ENCODE measurements at regions not wholly inside any gene's neighbourhood (a gene's known extent, or its start where the extent isn't known, plus 50 kb on each side); places are given as distances from the start of the nearest gene placed in this dataset.

DNA sequence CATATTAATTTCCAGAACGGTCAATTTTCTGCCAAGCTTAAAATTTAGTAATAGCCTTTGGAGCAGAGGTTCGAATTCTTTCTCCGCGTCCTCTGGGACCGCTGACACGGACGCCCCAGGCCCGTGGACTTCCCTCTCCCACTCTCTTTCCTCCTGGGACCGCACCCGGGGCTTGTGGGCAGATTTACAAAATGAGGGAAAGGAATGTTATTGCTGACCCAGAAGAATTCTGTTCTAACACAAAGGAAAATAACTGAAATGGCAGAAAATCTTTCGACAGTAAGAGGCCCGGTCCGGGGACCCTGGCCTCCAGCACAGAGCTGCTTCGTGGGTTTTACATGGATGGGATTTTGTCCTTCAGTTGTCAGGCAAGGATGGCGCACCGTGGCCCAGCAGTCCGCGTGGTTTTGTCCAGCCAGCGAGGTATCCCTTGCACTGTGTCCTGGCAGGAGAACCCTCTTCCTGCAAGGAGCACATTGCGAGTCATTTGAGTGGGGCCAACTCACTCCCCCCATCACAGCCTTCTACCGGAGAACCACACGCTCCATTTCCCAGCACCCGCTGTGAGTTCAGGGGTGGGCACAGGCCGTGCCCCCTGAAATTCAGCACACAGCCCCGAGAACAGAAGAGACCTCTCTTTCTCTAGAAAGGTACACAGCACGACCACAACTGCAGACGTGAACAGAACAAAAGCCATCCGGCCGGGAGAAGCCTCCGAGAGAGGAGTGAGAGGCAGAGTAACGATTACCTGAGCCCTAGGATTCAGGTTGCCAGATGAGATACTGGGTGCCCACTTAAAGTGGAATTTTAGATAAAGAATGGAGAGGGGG is 106.0 kb upstream of the AFDN start:
- WGBS (ENCODE audit: insufficient coverage), result 76% methylated on average over 21 of the region's 31 CpGs
- Histone ChIP-seq H3K9me3 (replicated peaks; ENCODE audit: control insufficient read depth, low read depth, low read length) (peaks cover 3% of the 10 kb centered on the region), H3K27me3 (ENCODE audit: control insufficient read depth, insufficient read depth, low read length) (peaks cover 21% of the 10 kb centered on the region), H3K27ac (ENCODE audit: low read length) (no peak overlapping the region), H3K4me3 (ENCODE audit: low read length) (no peak overlapping the region), H3K36me3 (ENCODE audit: control insufficient read depth, insufficient read depth, low read length) (no peaks in the 10 kb centered on the region), H3K4me1 (ENCODE audit: control insufficient read depth, insufficient read depth, low read length) (peaks cover 7% of the 10 kb centered on the region)
- peak; percentile 33 for DNase-seq

- H3K27ac ChIP-seq (ENCODE audit: low read length), result no peak overlapping the region
- peaks cover 21% of the 10 kb centered on the region for H3K27me3 ChIP-seq (ENCODE audit: control insufficient read depth, insufficient read depth, low read length)
- WGBS (ENCODE audit: insufficient coverage), result 92% methylated on average over 5 of the region's 10 CpGs
- H3K4me1 ChIP-seq (ENCODE audit: control insufficient read depth, insufficient read depth, low read length), result peaks cover 7% of the 10 kb centered on the region
- peaks cover 3% of the 10 kb centered on the region for H3K9me3 ChIP-seq (replicated peaks; ENCODE audit: control insufficient read depth, low read depth, low read length)
- H3K36me3 ChIP-seq (ENCODE audit: control insufficient read depth, insufficient read depth, low read length), result no peaks in the 10 kb centered on the region
- no peak overlapping the region for H3K4me3 ChIP-seq (ENCODE audit: low read length)
- DNase-seq, result no peak
Observed at GRCh38 chr6:167721291-167721690, 105.4 kb upstream of the AFDN start.

DNA sequence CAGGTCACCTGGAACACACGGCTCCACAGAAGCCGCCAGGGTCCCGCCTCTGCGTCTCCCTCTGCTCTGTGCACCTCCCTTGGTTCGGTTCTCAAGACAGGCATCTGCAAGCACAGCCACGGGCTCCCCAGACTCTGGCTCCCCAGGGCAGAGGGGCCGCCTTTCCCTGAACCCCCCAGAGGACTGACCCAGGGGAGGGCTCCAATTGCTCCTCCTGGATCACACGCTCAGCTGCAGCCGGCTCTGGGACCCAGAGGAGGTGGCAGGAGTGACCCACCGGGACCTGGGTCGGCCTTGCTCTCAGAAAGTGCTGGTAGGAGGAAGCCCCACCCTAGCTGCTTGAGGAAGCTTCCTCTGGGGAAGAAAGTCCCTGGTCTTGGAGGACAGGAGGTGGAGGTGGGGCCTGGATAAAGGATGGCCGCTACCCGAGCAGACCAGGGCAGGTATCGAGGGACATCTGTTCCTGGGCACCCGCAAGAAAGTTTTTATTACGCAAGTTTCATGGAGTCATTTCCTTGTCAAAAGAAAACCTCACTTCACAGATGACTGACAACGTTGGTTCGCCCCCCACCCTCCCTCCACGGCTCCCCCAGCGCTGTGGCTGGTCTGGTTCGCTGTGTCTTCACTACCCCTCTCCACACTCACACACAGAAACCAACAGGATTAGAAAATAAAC is 103.9 kb upstream of the AFDN start:
- no peak for DNase-seq
- H3K9me3 ChIP-seq (replicated peaks; ENCODE audit: control insufficient read depth, low read depth, low read length), result peaks cover 3% of the 10 kb centered on the region
- peaks cover 7% of the 10 kb centered on the region for H3K4me1 ChIP-seq (ENCODE audit: control insufficient read depth, insufficient read depth, low read length)
- 60% methylated on average over 17 of the region's 21 CpGs for WGBS (ENCODE audit: insufficient coverage)
- H3K36me3 ChIP-seq (ENCODE audit: control insufficient read depth, insufficient read depth, low read length), result no peaks in the 10 kb centered on the region
- H3K4me3 ChIP-seq (ENCODE audit: low read length), result no peak overlapping the region
- no peak overlapping the region for H3K27ac ChIP-seq (ENCODE audit: low read length)
- peaks cover 17% of the 10 kb centered on the region for H3K27me3 ChIP-seq (ENCODE audit: control insufficient read depth, insufficient read depth, low read length)

GRCh38 chr6:167726043-167726621 is 100.6 kb upstream of the AFDN start:
- WGBS (ENCODE audit: insufficient coverage), result 92% methylated on average over 5 of the region's 8 CpGs
- no peak overlapping the region for H3K4me3 ChIP-seq (ENCODE audit: low read length)
- no peaks in the 10 kb centered on the region for H3K36me3 ChIP-seq (ENCODE audit: control insufficient read depth, insufficient read depth, low read length)
- H3K27ac ChIP-seq (ENCODE audit: low read length), result no peak overlapping the region
- no peaks in the 10 kb centered on the region for H3K9me3 ChIP-seq (replicated peaks; ENCODE audit: control insufficient read depth, low read depth, low read length)
- no peaks in the 10 kb centered on the region for H3K4me1 ChIP-seq (ENCODE audit: control insufficient read depth, insufficient read depth, low read length)
- DNase-seq, result no peak
- H3K27me3 ChIP-seq (ENCODE audit: control insufficient read depth, insufficient read depth, low read length), result peaks cover 9% of the 10 kb centered on the region

- peaks cover 9% of the 10 kb centered on the region for H3K4me1 ChIP-seq (ENCODE audit: control insufficient read depth, insufficient read depth, low read length)
- DNase-seq, result no peak
- H3K9me3 ChIP-seq (replicated peaks; ENCODE audit: control insufficient read depth, low read depth, low read length), result no peaks in the 10 kb centered on the region
- no peaks in the 10 kb centered on the region for H3K27me3 ChIP-seq (ENCODE audit: control insufficient read depth, insufficient read depth, low read length)
- H3K27ac ChIP-seq (ENCODE audit: low read length), result no peak overlapping the region
- 96% methylated on average over 10 of the region's 15 CpGs for WGBS (ENCODE audit: insufficient coverage)
- H3K4me3 ChIP-seq (ENCODE audit: low read length), result no peak overlapping the region
- no peaks in the 10 kb centered on the region for H3K36me3 ChIP-seq (ENCODE audit: control insufficient read depth, insufficient read depth, low read length)
Observed at GRCh38 chr6:167730441-167730840, 96.3 kb upstream of the AFDN start.

DNA sequence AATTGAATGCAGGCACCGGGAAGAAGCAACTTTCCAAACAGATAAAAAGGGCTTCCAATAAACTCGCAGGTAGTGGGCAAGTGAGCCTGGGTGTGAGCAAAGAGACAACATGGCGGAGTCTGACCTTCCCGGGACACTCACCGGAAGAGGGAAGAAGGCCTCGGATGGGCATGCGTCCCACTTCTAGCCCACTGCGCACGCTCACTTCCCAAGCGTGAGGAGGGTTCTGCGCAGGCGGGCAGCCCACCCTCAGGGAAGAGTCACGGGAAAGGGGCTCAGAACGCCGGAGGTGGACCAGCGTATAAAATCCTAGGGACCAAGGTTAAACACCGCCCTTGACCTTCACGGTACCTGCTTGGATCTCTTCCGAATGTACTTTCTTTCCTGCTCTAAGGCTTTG is 95.5 kb upstream of the AFDN start:
- no peaks in the 10 kb centered on the region for H3K27me3 ChIP-seq (ENCODE audit: control insufficient read depth, insufficient read depth, low read length)
- 93% methylated on average over 19 of the region's 19 CpGs for WGBS (ENCODE audit: insufficient coverage)

GRCh38 chr6:167731731-167732422 is 94.8 kb upstream of the AFDN start:
- Histone ChIP-seq H3K9me3 (replicated peaks; ENCODE audit: control insufficient read depth, low read depth, low read length) (no peaks in the 10 kb centered on the region), H3K36me3 (ENCODE audit: control insufficient read depth, insufficient read depth, low read length) (no peaks in the 10 kb centered on the region), H3K4me1 (ENCODE audit: control insufficient read depth, insufficient read depth, low read length) (peaks cover 9% of the 10 kb centered on the region), H3K27me3 (ENCODE audit: control insufficient read depth, insufficient read depth, low read length) (peaks cover 2% of the 10 kb centered on the region), H3K4me3 (ENCODE audit: low read length) (no peak overlapping the region), H3K27ac (ENCODE audit: low read length) (no peak overlapping the region)
- DNase-seq, result no peak
- 87% methylated on average over 23 of the region's 23 CpGs for WGBS (ENCODE audit: insufficient coverage)

More for the DNA sequence above, 95.5 kb upstream of the AFDN start:
- no peak for DNase-seq
- Histone ChIP-seq H3K4me1 (ENCODE audit: control insufficient read depth, insufficient read depth, low read length) (peaks cover 9% of the 10 kb centered on the region), H3K36me3 (ENCODE audit: control insufficient read depth, insufficient read depth, low read length) (no peaks in the 10 kb centered on the region), H3K4me3 (ENCODE audit: low read length) (no peak overlapping the region), H3K9me3 (replicated peaks; ENCODE audit: control insufficient read depth, low read depth, low read length) (no peaks in the 10 kb centered on the region), H3K27ac (ENCODE audit: low read length) (no peak overlapping the region)

DNA sequence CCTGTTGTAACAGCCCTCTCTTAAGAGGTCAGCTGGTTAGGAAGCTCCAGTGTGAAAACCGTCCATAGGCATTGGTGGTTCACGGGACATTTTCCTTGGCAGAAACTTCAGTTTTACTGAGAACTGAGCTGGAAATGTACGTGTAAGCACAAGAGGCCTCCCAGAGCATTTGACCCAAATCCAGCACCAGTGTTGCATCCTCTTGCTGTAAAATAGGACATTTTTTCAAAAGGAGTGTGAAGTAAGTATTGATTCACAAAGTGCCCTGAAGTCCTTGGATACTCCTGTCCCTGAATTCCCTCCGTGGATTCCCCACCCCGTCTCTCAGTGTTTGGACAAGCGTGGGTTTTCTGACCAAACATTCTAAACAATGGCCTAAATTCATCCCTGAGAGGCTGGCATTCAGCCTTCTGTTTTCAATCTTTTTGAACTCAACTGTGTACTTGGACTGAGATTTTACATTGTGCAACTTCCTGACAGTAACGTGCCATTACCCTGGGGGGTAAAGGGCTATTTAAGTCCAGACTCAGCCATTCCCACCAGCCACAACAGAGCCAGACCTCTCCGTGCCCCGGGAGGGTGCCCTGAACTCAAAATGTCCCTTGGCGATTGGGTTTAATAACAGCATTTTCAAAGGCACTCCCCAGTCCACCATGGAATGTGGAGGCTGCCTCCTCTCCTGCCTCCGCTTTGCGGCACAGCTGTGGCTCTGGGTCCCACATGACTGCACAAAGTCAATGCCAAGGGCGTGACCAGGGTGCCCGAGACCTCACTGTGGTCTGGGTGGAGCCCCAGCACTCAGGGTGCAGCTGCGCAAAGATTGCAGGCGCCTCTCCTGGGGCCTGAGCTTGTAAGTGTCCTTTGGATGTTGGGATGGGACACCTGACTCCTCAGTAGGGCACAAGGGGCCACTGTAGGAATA is 92.7 kb upstream of the AFDN start:
- Histone ChIP-seq H3K9me3 (replicated peaks; ENCODE audit: control insufficient read depth, low read depth, low read length) (no peaks in the 10 kb centered on the region), H3K4me1 (ENCODE audit: control insufficient read depth, insufficient read depth, low read length) (peaks cover 9% of the 10 kb centered on the region), H3K4me3 (ENCODE audit: low read length) (no peak overlapping the region), H3K36me3 (ENCODE audit: control insufficient read depth, insufficient read depth, low read length) (no peaks in the 10 kb centered on the region), H3K27ac (ENCODE audit: low read length) (peak overlapping the region; percentile 37), H3K27me3 (ENCODE audit: control insufficient read depth, insufficient read depth, low read length) (peaks cover 5% of the 10 kb centered on the region)
- peak; percentile 87 for DNase-seq
- WGBS (ENCODE audit: insufficient coverage), result 47% methylated on average over 11 of the region's 16 CpGs

DNA sequence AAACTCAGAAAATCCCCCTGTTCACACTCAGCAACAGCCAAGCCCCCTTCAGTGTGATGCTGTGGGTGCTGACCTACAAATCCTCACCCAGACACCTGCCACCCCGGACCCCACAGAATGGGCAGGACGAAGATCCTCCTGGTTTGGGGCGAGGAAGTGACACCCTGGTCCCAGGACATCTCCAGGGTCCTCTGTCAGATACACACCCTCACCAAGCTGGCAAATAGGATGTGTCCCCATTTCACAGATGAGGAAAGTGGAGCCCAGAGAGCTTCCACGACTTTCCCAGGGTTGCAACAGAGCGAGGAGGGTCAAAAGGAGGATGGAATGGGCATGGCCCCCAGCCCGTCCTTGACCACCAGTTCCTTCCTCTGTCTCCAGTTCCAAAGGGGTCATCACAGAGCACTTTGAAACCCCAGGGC is 92.0 kb upstream of the AFDN start:
- 93% methylated on average over 4 of the region's 6 CpGs for WGBS (ENCODE audit: insufficient coverage)
- Histone ChIP-seq H3K36me3 (ENCODE audit: control insufficient read depth, insufficient read depth, low read length) (no peaks in the 10 kb centered on the region), H3K4me3 (ENCODE audit: low read length) (no peak overlapping the region)

More for the DNA sequence above, 92.0 kb upstream of the AFDN start:
- Histone ChIP-seq H3K4me1 (ENCODE audit: control insufficient read depth, insufficient read depth, low read length) (peaks cover 9% of the 10 kb centered on the region), H3K9me3 (replicated peaks; ENCODE audit: control insufficient read depth, low read depth, low read length) (no peaks in the 10 kb centered on the region), H3K27me3 (ENCODE audit: control insufficient read depth, insufficient read depth, low read length) (peaks cover 5% of the 10 kb centered on the region), H3K27ac (ENCODE audit: low read length) (no peak overlapping the region)
- DNase-seq, result no peak
